Smooth muscle cell (in vitro differentiated cells): ENCODE measurements at regions not wholly inside any gene's neighbourhood (a gene's known extent, or its start where the extent isn't known, plus 50 kb on each side); places are given as distances from the start of the nearest gene placed in this dataset.

Experiments used
- DNase-seq: peaks from one replicate; lab custom pipeline; 2025; ENCODE audit not compliant: unreplicated experiment; lab: John Stamatoyannopoulos, UW
- H2AFZ ChIP-seq: fragments of 200-600 bp; sonication (generic); 2 replicates; pipeline ENCODE4 v1.6.0; 2016; ENCODE audit warnings: antibody characterized with exemption, low read depth, mild to moderate bottlenecking
- H3F3A ChIP-seq: fragments of 200-600 bp; sonication (generic); 2 replicates; pipeline ENCODE4 v1.6.0; 2017; ENCODE audit warnings: antibody characterized with exemption, low read depth
- H3K27ac ChIP-seq: fragments of 200-600 bp; sonication (generic); 2 replicates; pipeline ENCODE4 v1.5.1; 2016; ENCODE audit warnings: low read depth, mild to moderate bottlenecking
- H3K27me3 ChIP-seq: fragments of 200-600 bp; sonication (generic); 2 replicates; pipeline ENCODE4 v1.6.1; 2016; ENCODE audit warnings: low read depth, mild to moderate bottlenecking
- H3K36me3 ChIP-seq: fragments of 200-600 bp; sonication (generic); 2 replicates; pipeline ENCODE4 v1.5.1; 2016; ENCODE audit warnings: low read depth
- H3K4me1 ChIP-seq: fragments of 200-600 bp; sonication (generic); 2 replicates; pipeline ENCODE4 v1.5.1; 2016; ENCODE audit warnings: low read depth
- H3K4me2 ChIP-seq: fragments of 200-600 bp; sonication (generic); 2 replicates; pipeline ENCODE4 v1.6.0; 2016; ENCODE audit warnings: mild to moderate bottlenecking
- H3K4me3 ChIP-seq: fragments of 200-600 bp; sonication (generic); 2 replicates; pipeline ENCODE4 v1.5.1; 2016; ENCODE audit warnings: mild to moderate bottlenecking
- H3K79me2 ChIP-seq: fragments of 200-600 bp; sonication (generic); 2 replicates; pipeline ENCODE4 v1.6.0; 2016; ENCODE audit warnings: low read depth, mild to moderate bottlenecking
- H3K9ac ChIP-seq: fragments of 200-600 bp; sonication (generic); 2 replicates; pipeline ENCODE4 v1.6.0; 2016; ENCODE audit warnings: low read depth
- H3K9me3 ChIP-seq: fragments of 200-600 bp; sonication (generic); replicated peaks from 2 replicates; pipeline ENCODE4 v1.5.1; 2016; ENCODE audit warnings: low read depth
- H4K20me1 ChIP-seq: fragments of 200-600 bp; sonication (generic); 2 replicates; pipeline ENCODE4 v1.6.0; 2016; ENCODE audit warnings: low read depth
- WGBS: methylation state at CpG from one replicate; pipeline ENCODE4 v1.1.7; 2016; ENCODE audit warnings: low lambda C conversion rate; 5-methylcytosine and 5-hydroxymethylcytosine counted together
- TF ChIP-seq, protein P1 (sequence below): fragments of 200-600 bp; sonication (generic); IDR thresholded peaks from 2 replicates; pipeline ENCODE4 v1.5.1; 2017; ENCODE audit warnings: borderline replicate concordance, mild to moderate bottlenecking, antibody characterized with exemption; ENCODE audit not compliant: insufficient read depth, poor library complexity, severe bottlenecking

DNA sequence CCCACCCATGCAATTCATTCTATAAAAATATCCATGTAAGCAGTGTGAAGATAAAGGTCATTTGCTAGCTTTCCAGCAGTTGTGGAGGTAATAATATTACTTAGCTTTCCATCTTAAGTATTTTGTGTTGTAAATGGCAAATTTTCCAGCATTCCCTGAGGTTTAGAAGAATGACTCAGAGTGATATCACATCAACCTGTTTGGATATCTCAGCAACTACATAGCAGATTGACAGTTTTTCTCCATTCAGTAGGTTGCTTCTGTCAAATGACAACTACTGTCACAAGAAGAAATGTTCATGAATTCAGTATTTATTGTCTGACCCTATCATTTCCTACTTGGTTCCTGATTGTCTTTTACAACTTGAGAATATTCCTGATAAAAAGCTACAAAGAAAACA, 434.9 kb upstream of the GALNTL6 start:
- Histone ChIP-seq H3F3A (no peaks in the 10 kb centered on the region), H3K36me3 (no peaks in the 10 kb centered on the region), H3K79me2 (no peaks in the 10 kb centered on the region), H3K27ac (no peak overlapping the region), H2AFZ (no peak overlapping the region), H3K4me1 (no peaks in the 10 kb centered on the region), H3K9ac (no peak overlapping the region), H3K4me3 (no peak overlapping the region), H3K9me3 (no peaks in the 10 kb centered on the region), H3K4me2 (no peak overlapping the region), H4K20me1 (no peaks in the 10 kb centered on the region), H3K27me3 (no peaks in the 10 kb centered on the region)
- TF ChIP-seq, protein P1, sequence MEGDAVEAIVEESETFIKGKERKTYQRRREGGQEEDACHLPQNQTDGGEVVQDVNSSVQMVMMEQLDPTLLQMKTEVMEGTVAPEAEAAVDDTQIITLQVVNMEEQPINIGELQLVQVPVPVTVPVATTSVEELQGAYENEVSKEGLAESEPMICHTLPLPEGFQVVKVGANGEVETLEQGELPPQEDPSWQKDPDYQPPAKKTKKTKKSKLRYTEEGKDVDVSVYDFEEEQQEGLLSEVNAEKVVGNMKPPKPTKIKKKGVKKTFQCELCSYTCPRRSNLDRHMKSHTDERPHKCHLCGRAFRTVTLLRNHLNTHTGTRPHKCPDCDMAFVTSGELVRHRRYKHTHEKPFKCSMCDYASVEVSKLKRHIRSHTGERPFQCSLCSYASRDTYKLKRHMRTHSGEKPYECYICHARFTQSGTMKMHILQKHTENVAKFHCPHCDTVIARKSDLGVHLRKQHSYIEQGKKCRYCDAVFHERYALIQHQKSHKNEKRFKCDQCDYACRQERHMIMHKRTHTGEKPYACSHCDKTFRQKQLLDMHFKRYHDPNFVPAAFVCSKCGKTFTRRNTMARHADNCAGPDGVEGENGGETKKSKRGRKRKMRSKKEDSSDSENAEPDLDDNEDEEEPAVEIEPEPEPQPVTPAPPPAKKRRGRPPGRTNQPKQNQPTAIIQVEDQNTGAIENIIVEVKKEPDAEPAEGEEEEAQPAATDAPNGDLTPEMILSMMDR: no peak
- no peak for DNase-seq

DNA sequence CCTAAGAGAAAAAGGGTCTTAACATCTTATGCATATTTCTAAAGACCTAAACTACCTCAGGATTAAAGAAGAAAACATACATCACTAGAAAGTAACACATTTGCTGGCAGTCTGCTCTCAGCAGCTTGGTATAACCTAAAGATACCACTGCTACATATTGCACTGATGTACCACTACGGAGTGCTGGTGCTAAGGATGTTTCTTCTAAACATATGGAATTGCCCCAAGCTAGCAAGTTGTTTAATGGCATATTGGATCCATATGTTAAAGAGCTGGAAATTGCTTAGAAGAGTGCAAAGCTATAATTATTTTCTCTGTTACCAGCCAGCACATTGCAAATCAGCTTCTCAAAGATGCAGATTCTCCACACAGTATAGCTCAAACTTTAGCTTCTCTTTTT, 436.5 kb upstream of the GALNTL6 start:
- Histone ChIP-seq H3K36me3 (no peaks in the 10 kb centered on the region), H3K4me3 (no peak overlapping the region), H3K9ac (no peak overlapping the region), H3F3A (no peaks in the 10 kb centered on the region), H2AFZ (no peak overlapping the region), H4K20me1 (no peaks in the 10 kb centered on the region), H3K27ac (no peak overlapping the region), H3K4me2 (no peak overlapping the region), H3K4me1 (no peaks in the 10 kb centered on the region), H3K9me3 (no peaks in the 10 kb centered on the region), H3K79me2 (no peaks in the 10 kb centered on the region), H3K27me3 (no peaks in the 10 kb centered on the region)
- DNase-seq: no peak
- TF ChIP-seq, protein P1: no peak
- WGBS: 74% methylated on average over 1 of the region's 1 CpG

DNA sequence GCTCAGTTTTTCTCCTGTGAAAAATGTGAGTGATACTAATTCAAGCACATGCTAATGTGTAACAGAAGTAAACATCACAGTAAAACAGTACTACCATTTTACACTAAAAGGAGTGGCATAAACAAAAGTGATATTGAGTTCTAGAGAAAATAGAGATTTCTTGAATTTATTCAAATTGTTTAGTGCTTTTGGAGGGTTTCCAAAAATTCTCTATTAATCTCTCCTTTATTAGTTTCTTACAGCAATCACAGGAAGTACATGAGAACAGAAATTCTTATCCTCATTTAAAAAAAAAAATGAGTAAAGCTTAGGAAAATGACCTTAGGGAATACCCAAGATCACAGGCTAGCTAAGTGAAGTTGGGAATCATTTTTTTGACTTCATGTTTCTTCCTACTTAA, 459.7 kb upstream of the GALNTL6 start:
- Histone ChIP-seq H3K4me1 (no peaks in the 10 kb centered on the region), H3K36me3 (no peaks in the 10 kb centered on the region), H3K27me3 (no peaks in the 10 kb centered on the region), H4K20me1 (no peaks in the 10 kb centered on the region), H3K9ac (no peak overlapping the region), H3K4me3 (no peak overlapping the region), H3K79me2 (no peaks in the 10 kb centered on the region), H3K27ac (no peak overlapping the region), H3F3A (no peaks in the 10 kb centered on the region), H2AFZ (no peak overlapping the region), H3K4me2 (no peak overlapping the region), H3K9me3 (no peaks in the 10 kb centered on the region)
- TF ChIP-seq, protein P1: no peak
- no peak for DNase-seq

DNA sequence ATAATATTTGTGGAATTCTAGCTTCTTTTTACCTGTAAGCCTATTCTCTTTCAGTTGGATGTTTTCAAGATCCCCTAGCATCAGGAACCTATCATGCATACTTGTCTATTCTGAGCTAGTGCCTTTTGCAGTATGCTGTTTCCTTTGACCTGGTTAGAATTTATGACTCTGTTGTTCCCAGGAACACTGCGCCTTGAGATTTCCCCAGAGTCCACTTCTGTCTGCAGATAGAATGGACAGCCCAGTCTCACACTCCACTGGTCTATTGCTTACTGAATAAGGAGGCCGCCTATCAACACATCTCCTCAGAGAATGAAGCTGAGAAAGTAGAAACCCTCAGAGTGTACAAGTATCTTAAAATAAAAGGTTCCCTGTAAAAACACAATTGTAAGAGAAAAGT, 465.1 kb upstream of the GALNTL6 start:
- no peaks in the 10 kb centered on the region for H3K4me1 ChIP-seq
- H3K36me3 ChIP-seq: no peaks in the 10 kb centered on the region
- no peaks in the 10 kb centered on the region for H3K27me3 ChIP-seq
- H3F3A ChIP-seq: no peaks in the 10 kb centered on the region
- no peaks in the 10 kb centered on the region for H3K79me2 ChIP-seq
- no peak overlapping the region for H3K27ac ChIP-seq
- H4K20me1 ChIP-seq: no peaks in the 10 kb centered on the region
- H3K4me3 ChIP-seq: no peak overlapping the region
- no peak overlapping the region for H2AFZ ChIP-seq
- H3K9ac ChIP-seq: no peak overlapping the region
- no peaks in the 10 kb centered on the region for H3K9me3 ChIP-seq
- TF ChIP-seq, protein P1: no peak
- no peak overlapping the region for H3K4me2 ChIP-seq
- DNase-seq: no peak
- 90% methylated on average over 2 of the region's 2 CpGs for WGBS
